ENCODE measurements at regions not wholly inside any gene's neighbourhood (a gene's known extent, or its start where the extent isn't known, plus 50 kb on each side); places are given as distances from the start of the nearest gene placed in this dataset.

DNA sequence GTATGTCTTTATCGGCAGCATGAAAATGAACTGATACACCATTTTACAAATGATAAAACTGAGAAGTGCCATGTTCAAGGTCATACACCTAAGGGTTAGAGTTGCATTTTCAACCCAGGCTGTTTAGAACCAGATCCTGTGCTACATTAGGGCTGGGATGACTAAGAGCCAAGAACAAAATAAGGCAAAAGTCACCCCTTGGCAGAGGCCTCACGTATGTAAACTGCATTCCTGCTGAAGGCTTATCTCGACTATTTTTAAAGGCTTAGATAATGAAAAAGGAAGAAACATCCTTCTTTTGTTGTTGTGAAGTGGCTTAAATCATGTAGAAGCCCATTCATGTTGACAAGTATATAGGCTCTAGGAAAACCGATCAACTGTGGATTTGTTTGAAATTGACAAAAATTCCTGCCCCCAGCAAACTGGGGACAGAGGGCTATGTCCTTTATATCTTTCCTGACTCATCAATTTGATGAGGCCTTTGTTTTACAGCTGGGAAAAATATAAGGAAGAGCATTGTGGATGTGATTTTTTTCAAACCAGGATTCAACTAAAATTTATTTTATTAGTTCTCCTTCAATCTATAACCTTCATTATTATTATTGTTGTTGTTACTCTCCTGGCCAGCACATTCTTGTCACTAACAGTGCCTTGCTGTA, 196.5 kb downstream of the SNX18 start:
- TF ChIP-seq, protein P1, sequence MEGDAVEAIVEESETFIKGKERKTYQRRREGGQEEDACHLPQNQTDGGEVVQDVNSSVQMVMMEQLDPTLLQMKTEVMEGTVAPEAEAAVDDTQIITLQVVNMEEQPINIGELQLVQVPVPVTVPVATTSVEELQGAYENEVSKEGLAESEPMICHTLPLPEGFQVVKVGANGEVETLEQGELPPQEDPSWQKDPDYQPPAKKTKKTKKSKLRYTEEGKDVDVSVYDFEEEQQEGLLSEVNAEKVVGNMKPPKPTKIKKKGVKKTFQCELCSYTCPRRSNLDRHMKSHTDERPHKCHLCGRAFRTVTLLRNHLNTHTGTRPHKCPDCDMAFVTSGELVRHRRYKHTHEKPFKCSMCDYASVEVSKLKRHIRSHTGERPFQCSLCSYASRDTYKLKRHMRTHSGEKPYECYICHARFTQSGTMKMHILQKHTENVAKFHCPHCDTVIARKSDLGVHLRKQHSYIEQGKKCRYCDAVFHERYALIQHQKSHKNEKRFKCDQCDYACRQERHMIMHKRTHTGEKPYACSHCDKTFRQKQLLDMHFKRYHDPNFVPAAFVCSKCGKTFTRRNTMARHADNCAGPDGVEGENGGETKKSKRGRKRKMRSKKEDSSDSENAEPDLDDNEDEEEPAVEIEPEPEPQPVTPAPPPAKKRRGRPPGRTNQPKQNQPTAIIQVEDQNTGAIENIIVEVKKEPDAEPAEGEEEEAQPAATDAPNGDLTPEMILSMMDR (conservative IDR thresholded peaks at IDR 0.05) = no peak
- no peak for TF ChIP-seq ZFX (IDR thresholded peaks at IDR 0.05)
- no peak overlapping the region for H3K27ac ChIP-seq

GRCh38 chr5:54709096-54709495, 191.5 kb downstream of the SNX18 start:
- H3K27ac ChIP-seq = no peak overlapping the region
- no peak for TF ChIP-seq ZFX (IDR thresholded peaks at IDR 0.05)
- TF ChIP-seq, protein P1 (conservative IDR thresholded peaks at IDR 0.05) = no peak

DNA sequence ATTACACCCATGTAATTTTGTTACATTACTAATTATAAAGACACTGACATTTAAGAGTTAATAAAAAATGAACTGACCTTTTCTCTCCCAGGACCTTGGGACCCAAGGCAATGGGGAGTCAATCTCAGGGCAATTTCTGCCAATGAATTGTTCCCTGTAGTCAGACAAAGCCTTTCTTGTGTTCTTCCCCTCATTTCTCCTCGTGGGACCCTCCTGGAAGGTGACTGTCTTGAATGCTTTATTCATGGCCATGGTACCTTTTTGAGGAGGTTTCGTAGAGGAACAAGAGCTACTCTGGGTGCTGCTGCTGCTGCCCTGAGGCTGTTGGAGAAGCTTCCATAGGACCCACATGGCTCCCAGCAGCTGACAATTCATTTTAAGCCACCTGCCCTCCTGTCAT, 190.3 kb downstream of the SNX18 start:
- no peak overlapping the region for H3K27ac ChIP-seq
- TF ChIP-seq ZFX (IDR thresholded peaks at IDR 0.05) = no peak

DNA sequence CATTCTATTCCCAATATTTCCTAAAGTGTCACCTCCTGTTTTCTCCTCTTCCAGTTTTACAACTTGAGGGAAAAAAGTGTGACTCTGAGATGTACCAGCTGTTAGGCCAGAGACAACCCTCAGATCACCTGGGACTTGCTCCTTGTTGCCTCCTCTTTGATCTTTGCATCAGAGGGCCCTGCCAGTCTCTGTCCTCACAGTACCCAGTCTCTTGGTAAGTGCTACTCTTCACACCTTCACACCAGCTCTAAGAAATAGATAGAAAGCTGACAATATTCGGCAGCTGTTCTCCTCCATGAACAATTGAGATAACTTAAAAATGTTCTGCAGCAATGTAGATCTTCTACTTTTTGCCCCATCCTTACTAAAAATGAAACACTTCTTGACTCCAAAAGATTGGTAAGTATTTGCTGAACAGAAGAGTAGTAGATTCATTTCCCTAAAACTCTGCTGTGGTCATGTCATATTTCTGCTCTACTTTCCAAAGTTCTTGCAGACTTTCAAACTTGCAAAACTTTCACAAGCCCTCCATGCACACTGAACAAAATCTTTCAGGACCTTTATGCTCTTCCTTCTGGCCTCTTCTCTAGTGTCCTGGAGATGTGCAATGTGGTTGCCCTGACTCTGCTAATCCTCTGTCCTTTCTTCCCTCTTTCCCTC, 188.6 kb downstream of the SNX18 start:
- no peak overlapping the region for H3K27ac ChIP-seq
- TF ChIP-seq ZFX (IDR thresholded peaks at IDR 0.05) = no peak
- TF ChIP-seq, protein P1 (conservative IDR thresholded peaks at IDR 0.05) = no peak

GRCh38 chr5:54704825-54705224, 187.3 kb downstream of the SNX18 start:
- no peak overlapping the region for H3K27ac ChIP-seq
- TF ChIP-seq, protein P1 (conservative IDR thresholded peaks at IDR 0.05) = no peak
- no peak for TF ChIP-seq ZFX (IDR thresholded peaks at IDR 0.05)

GRCh38 chr5:54704333-54704732, 186.8 kb downstream of the SNX18 start:
- H3K27ac ChIP-seq = no peak overlapping the region
- TF ChIP-seq ZFX (IDR thresholded peaks at IDR 0.05) = no peak
- TF ChIP-seq, protein P1 (conservative IDR thresholded peaks at IDR 0.05) = no peak

DNA sequence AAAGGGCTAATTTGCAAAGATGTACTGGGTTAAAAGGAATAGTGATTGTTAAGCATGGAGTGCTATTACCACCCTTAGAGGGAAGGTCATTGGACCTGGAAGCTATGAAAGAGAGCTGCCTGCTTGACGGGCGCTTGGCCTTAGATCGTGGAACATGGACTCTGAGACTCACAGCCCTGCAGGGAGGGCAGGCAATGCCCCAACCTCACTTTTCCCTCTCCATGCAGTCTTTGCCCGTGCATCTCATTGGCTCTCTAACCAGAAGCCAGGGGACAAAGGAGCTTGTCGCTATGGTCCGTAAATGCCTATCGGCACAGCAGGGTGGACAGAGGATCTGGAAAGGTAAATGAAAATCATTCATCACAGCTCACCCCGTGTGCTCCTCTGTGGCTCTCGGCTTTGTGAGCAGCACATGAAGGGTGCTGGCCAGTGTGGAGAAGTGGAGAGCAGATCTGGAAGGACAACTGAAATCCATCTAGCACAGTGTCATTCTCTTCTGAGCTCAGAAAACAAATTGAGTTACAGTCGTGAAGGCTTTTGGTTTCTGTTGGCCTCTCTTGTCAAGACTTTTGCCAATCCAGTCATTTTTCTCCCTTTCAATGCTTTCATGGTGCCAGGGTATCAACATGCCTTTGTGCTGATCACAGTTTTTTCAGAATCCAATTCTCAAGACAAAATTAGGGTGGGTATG, 186.2 kb downstream of the SNX18 start:
- H3K27ac ChIP-seq = no peak overlapping the region
- TF ChIP-seq, protein P1 (conservative IDR thresholded peaks at IDR 0.05) = no peak
- TF ChIP-seq ZFX (IDR thresholded peaks at IDR 0.05) = no peak
